Brain microvascular endothelial cell (primary cell): ENCODE measurements at regions not wholly inside any gene's neighbourhood (a gene's known extent, or its start where the extent isn't known, plus 50 kb on each side); places are given as distances from the start of the nearest gene placed in this dataset.
A peak's percentile ranks its signal among the peaks of the same experiment; 100 is the strongest.

ENCODE experiments used
- DNase-seq: peaks from one replicate; pipeline ENCODE4 v3.0.0-alpha.2; 2020
- H3K27ac ChIP-seq: fragments of 250-450 bp; sonication (Bioruptor Pico); 2 replicates; pipeline ENCODE4 v1.5.1; 2020; ENCODE audit warnings: mild to moderate bottlenecking, moderate library complexity
- H3K27me3 ChIP-seq: fragments of 250-450 bp; sonication (Bioruptor Pico); replicated peaks from 2 replicates; pipeline ENCODE4 v1.5.1; 2020; ENCODE audit warnings: mild to moderate bottlenecking
- H3K36me3 ChIP-seq: fragments of 250-450 bp; sonication (Bioruptor Pico); replicated peaks from 2 replicates; pipeline ENCODE4 v1.5.1; 2020; ENCODE audit warnings: mild to moderate bottlenecking
- H3K4me3 ChIP-seq: 2 replicates; pipeline ENCODE4 v1.5.1; 2011; ENCODE audit warnings: low read depth, mild to moderate bottlenecking, control low read depth, low read length, moderate library complexity
- in situ Hi-C: cut with HindIII; loops from 2 replicates; pipeline ENCODE4 v1.10.0; 2017; ENCODE audit warnings: low sequenced_read_pairs, low pct_ligation_motif_present
- TF ChIP-seq, protein P1 (sequence below): IDR thresholded peaks from 2 replicates; pipeline ENCODE4 v1.5.1; 2011; ENCODE audit warnings: low read depth, mild to moderate bottlenecking, moderate library complexity, low read length, control low read depth, inconsistent platforms; ENCODE audit errors: missing control alignments

GRCh38 chr5:96302174-96302738, 130.8 kb downstream of the PCSK1 start:
- Histone ChIP-seq H3K27ac (no peak overlapping the region), H3K27me3 (no peaks in the 10 kb centered on the region), H3K36me3 (no peaks in the 10 kb centered on the region), H3K4me3 (no peak overlapping the region)
- TF ChIP-seq, protein P1, sequence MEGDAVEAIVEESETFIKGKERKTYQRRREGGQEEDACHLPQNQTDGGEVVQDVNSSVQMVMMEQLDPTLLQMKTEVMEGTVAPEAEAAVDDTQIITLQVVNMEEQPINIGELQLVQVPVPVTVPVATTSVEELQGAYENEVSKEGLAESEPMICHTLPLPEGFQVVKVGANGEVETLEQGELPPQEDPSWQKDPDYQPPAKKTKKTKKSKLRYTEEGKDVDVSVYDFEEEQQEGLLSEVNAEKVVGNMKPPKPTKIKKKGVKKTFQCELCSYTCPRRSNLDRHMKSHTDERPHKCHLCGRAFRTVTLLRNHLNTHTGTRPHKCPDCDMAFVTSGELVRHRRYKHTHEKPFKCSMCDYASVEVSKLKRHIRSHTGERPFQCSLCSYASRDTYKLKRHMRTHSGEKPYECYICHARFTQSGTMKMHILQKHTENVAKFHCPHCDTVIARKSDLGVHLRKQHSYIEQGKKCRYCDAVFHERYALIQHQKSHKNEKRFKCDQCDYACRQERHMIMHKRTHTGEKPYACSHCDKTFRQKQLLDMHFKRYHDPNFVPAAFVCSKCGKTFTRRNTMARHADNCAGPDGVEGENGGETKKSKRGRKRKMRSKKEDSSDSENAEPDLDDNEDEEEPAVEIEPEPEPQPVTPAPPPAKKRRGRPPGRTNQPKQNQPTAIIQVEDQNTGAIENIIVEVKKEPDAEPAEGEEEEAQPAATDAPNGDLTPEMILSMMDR: no peak
- in situ Hi-C loops: no loop called here
- DNase-seq: no peak

GRCh38 chr5:96300976-96301375, 132.1 kb downstream of the PCSK1 start:
- no peaks in the 10 kb centered on the region for H3K36me3 ChIP-seq
- no peak for DNase-seq
- TF ChIP-seq, protein P1: no peak
- in situ Hi-C loops: no loop called here
- H3K27me3 ChIP-seq: no peaks in the 10 kb centered on the region
- no peak overlapping the region for H3K4me3 ChIP-seq
- no peak overlapping the region for H3K27ac ChIP-seq

DNA sequence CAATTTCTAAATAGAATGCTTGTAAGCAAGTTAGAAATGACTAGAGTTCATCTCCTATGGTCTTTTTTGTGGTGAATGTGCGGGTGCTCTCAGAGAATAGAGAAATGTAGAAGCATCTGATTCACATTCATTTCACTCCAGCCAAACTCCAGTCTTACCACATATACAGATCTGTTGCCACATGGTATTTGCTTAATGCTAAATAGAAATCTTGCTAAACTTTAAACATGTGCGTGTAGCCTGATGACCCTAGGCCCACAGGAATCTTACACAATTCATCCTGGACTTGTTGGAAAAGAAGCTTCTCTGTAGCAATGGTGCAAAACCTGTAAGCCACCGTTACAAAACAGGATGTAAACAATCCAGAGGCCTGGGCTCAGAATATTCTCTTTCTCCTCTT, 135.2 kb downstream of the PCSK1 start:
- H3K27ac ChIP-seq: peak overlapping the region; percentile 88
- H3K4me3 ChIP-seq: no peak overlapping the region
- in situ Hi-C loops: no loop called here
- TF ChIP-seq, protein P1: no peak
- peak; percentile 88 for DNase-seq
- no peaks in the 10 kb centered on the region for H3K36me3 ChIP-seq
- H3K27me3 ChIP-seq: no peaks in the 10 kb centered on the region

- peak; percentile 88 for DNase-seq
- TF ChIP-seq, protein P1: no peak
- Histone ChIP-seq H3K27me3 (no peaks in the 10 kb centered on the region), H3K4me3 (no peak overlapping the region), H3K36me3 (no peaks in the 10 kb centered on the region), H3K27ac (peak overlapping the region; percentile 88)
- in situ Hi-C loops: no loop called here
Measured at GRCh38 chr5:96297290-96297689, 135.8 kb downstream of the PCSK1 start.

DNA sequence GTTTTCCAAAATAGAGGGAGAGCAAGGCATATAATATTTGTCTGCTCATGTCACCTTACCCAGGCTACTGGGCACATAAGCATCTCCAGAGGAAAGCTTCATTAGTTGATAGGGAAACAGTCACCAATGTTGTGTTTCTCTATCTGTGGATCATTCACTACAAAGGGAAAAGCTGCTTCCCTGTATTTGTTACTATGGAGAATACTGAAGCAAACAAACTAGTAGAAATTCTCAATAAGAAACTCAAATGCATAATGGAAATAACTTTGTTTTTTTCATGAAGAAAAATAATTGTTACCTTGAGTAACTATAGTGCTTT, 138.2 kb downstream of the PCSK1 start:
- Histone ChIP-seq H3K4me3 (no peak overlapping the region), H3K27me3 (no peaks in the 10 kb centered on the region), H3K27ac (peak overlapping the region; percentile 79), H3K36me3 (no peaks in the 10 kb centered on the region)
- in situ Hi-C loops: no loop called here
- TF ChIP-seq, protein P1: no peak
- DNase-seq: no peak
